OCI-LY1 (cell line): ENCODE measurements at regions not wholly inside any gene's neighbourhood (a gene's known extent, or its start where the extent isn't known, plus 50 kb on each side); places are given as distances from the start of the nearest gene placed in this dataset.

Experiments used
- EZH2 ChIP-seq: fragments of 200-600 bp; sonication (generic), shearing (Covaris generic); IDR thresholded peaks from 2 replicates; pipeline ENCODE4 v1.8.0; 2017; ENCODE audit warnings: borderline replicate concordance, mixed run types, mild to moderate bottlenecking, antibody characterized with exemption, low read length, moderate library complexity, mixed read lengths
- TF ChIP-seq, protein P1 (sequence below): fragments of 200-600 bp; sonication (generic), shearing (Covaris generic); IDR thresholded peaks from 2 replicates; pipeline ENCODE4 v1.5.1; 2017; ENCODE audit warnings: mild to moderate bottlenecking, antibody characterized with exemption, low read length, moderate library complexity, mixed read lengths

DNA sequence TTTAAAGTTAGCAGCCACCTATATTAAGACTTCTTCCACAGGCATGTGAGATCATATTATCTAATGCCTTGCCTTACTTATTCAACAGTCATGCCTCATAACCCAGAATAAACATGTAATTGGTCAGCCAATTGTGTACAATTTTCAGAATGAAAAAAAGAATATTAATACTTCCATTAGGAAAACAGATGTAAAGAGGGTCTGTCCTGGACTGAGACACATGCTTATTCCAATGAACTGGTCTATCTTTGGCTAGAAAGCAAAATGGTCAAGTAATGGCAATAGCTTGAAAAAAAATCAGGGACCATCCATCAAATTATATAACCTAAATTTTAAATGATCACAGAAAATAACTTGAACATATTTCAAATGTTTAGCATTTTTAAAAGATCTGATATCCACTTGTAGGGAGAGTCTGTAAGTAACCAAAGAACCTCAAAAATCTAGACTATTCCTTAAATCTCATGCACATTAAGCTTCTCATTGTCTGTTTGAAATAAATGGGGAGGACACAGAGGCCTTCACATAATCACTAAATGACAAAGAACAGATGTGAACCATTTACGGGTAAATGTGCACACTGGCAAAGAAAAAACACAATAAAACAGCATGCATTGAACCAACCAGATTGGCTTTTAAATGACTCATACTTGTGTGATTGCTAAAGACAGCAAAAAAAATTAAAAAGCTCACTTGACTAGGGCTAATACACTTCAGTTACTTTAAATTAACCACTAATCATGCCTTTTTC lies 568.8 kb upstream of the PCDH15 start:
- TF ChIP-seq, protein P1, sequence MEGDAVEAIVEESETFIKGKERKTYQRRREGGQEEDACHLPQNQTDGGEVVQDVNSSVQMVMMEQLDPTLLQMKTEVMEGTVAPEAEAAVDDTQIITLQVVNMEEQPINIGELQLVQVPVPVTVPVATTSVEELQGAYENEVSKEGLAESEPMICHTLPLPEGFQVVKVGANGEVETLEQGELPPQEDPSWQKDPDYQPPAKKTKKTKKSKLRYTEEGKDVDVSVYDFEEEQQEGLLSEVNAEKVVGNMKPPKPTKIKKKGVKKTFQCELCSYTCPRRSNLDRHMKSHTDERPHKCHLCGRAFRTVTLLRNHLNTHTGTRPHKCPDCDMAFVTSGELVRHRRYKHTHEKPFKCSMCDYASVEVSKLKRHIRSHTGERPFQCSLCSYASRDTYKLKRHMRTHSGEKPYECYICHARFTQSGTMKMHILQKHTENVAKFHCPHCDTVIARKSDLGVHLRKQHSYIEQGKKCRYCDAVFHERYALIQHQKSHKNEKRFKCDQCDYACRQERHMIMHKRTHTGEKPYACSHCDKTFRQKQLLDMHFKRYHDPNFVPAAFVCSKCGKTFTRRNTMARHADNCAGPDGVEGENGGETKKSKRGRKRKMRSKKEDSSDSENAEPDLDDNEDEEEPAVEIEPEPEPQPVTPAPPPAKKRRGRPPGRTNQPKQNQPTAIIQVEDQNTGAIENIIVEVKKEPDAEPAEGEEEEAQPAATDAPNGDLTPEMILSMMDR, result no peak
- TF ChIP-seq EZH2, result no peak
